ENCODE measurements at regions not wholly inside any gene's neighbourhood (a gene's known extent, or its start where the extent isn't known, plus 50 kb on each side); places are given as distances from the start of the nearest gene placed in this dataset.

DNA sequence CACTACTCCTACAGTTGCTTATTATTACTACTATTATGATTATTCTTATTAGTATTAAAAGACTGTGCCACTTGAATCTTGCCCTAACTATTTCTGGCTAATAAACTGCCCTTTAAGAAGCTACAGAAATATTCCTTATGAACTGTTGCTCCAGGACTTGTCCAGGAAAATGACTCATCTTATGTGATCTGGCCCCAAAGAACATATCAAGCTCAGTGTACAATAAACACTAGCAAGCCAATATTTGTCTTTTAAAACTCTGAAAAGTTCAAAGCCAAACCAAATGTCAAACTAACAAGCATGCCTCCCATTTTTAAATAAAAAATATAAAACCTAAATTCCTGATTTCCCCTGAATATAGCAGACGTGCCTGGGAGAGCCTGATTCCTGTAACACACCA lies 88.7 kb upstream of the SIM2 start:
- TF ChIP-seq, protein P1, sequence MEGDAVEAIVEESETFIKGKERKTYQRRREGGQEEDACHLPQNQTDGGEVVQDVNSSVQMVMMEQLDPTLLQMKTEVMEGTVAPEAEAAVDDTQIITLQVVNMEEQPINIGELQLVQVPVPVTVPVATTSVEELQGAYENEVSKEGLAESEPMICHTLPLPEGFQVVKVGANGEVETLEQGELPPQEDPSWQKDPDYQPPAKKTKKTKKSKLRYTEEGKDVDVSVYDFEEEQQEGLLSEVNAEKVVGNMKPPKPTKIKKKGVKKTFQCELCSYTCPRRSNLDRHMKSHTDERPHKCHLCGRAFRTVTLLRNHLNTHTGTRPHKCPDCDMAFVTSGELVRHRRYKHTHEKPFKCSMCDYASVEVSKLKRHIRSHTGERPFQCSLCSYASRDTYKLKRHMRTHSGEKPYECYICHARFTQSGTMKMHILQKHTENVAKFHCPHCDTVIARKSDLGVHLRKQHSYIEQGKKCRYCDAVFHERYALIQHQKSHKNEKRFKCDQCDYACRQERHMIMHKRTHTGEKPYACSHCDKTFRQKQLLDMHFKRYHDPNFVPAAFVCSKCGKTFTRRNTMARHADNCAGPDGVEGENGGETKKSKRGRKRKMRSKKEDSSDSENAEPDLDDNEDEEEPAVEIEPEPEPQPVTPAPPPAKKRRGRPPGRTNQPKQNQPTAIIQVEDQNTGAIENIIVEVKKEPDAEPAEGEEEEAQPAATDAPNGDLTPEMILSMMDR (conservative IDR thresholded peaks at IDR 0.05; ENCODE audit: low read length): no peak
- no peak for TF ChIP-seq EZH2phosphoT487 (IDR thresholded peaks at IDR 0.05; ENCODE audit: borderline replicate concordance, low read depth, low read length)

Measured in OCI-LY7 (cell line).